Nephron (organoid): ENCODE measurements at regions not wholly inside any gene's neighbourhood (a gene's known extent, or its start where the extent isn't known, plus 50 kb on each side); places are given as distances from the start of the nearest gene placed in this dataset.

Experiments used
- H3K27ac Mint-ChIP-seq, 3 experiments: 2 replicates each; pipeline ENCODE4 v1.8.0; 2020; ENCODE audit warnings: mixed read lengths in 3 of 3, mild to moderate bottlenecking in 2 of 3, moderate library complexity in 1 of 3
- H3K27me3 Mint-ChIP-seq: 2 replicates; pipeline ENCODE4 v1.8.0; 2021; ENCODE audit warnings: low read depth, mild to moderate bottlenecking, moderate library complexity, mixed read lengths
- H3K36me3 Mint-ChIP-seq: 2 replicates; pipeline ENCODE4 v1.8.0; 2020; ENCODE audit warnings: low read depth, mixed read lengths
- H3K4me1 Mint-ChIP-seq: 2 replicates; pipeline ENCODE4 v1.8.0; 2020; ENCODE audit warnings: mixed read lengths
- H3K4me3 Mint-ChIP-seq, 3 experiments: 2 replicates each; pipeline ENCODE4 v1.8.0; 2020; ENCODE audit warnings: mild to moderate bottlenecking in 3 of 3, mixed read lengths in 3 of 3, moderate library complexity in 2 of 3
- H3K9me3 Mint-ChIP-seq: 2 replicates; pipeline ENCODE4 v1.8.0; 2020; ENCODE audit warnings: mixed read lengths
- TF ChIP-seq, protein P1 (sequence below), 3 experiments: fragments of 200-600 bp; sonication (generic); IDR thresholded peaks; one replicate each; pipeline ENCODE4 v1.5.0; 2021; ENCODE audit warnings: antibody characterized with exemption in 3 of 3; ENCODE audit not compliant: unreplicated experiment in 3 of 3

DNA sequence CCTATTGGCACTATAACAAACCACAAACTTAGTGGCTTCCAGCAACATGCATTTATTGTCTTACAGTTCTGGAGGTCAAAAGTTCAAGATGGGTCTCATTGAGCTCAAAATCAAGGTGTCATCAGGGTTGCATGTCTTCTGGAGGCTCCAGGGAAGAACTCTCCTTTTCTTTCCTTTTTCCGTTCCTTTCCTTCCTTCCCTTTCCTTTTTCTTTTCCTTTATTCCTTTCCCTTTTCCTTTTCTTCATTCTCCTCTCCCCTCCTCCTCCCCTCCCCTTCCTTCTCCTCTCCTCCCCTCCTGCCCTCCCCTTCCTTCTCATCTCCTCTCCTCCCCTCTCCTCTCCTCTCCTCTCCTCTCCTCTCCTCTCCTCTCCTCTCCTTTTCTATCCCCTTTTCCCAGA is 460.2 kb upstream of the CDH4 start:
- H3K4me1 Mint-ChIP-seq: peaks cover 15% of the 10 kb centered on the region
- no peak overlapping the region for H3K4me3 Mint-ChIP-seq
- TF ChIP-seq, protein P1, sequence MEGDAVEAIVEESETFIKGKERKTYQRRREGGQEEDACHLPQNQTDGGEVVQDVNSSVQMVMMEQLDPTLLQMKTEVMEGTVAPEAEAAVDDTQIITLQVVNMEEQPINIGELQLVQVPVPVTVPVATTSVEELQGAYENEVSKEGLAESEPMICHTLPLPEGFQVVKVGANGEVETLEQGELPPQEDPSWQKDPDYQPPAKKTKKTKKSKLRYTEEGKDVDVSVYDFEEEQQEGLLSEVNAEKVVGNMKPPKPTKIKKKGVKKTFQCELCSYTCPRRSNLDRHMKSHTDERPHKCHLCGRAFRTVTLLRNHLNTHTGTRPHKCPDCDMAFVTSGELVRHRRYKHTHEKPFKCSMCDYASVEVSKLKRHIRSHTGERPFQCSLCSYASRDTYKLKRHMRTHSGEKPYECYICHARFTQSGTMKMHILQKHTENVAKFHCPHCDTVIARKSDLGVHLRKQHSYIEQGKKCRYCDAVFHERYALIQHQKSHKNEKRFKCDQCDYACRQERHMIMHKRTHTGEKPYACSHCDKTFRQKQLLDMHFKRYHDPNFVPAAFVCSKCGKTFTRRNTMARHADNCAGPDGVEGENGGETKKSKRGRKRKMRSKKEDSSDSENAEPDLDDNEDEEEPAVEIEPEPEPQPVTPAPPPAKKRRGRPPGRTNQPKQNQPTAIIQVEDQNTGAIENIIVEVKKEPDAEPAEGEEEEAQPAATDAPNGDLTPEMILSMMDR (IDR thresholded peaks at IDR 0.05; ENCODE audit: unreplicated experiment in 3 of 3): no peak
- no peak overlapping the region for H3K27ac Mint-ChIP-seq
- H3K27me3 Mint-ChIP-seq: peaks cover 46% of the 10 kb centered on the region
- no peaks in the 10 kb centered on the region for H3K36me3 Mint-ChIP-seq
- no peaks in the 10 kb centered on the region for H3K9me3 Mint-ChIP-seq

DNA sequence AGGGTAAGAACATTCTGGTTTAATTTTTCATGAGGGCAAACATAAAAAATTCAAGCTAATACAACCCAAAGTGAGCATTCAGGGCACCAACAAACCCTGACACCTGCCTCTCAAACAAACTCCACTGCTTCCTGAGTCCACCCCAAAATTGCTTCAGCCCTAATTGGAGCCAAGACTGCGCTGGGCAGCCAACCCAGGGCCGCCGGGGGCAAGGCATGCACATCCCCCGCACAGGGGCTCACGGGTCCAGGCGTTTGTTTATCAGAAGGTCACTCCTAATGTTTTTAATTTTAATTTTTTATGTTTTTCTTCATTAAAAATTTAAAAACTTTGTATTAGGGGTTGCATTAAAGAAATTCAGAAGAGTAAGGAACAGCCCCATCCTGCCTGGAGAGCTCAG is 459.1 kb upstream of the CDH4 start:
- TF ChIP-seq, protein P1 (IDR thresholded peaks at IDR 0.05; ENCODE audit: unreplicated experiment in 3 of 3): no peak
- H3K9me3 Mint-ChIP-seq: peaks cover 3% of the 10 kb centered on the region
- peaks cover 7% of the 10 kb centered on the region for H3K4me1 Mint-ChIP-seq
- peaks cover 46% of the 10 kb centered on the region for H3K27me3 Mint-ChIP-seq
- H3K36me3 Mint-ChIP-seq: no peaks in the 10 kb centered on the region
- no peak overlapping the region for H3K27ac Mint-ChIP-seq
- H3K4me3 Mint-ChIP-seq: no peak overlapping the region

DNA sequence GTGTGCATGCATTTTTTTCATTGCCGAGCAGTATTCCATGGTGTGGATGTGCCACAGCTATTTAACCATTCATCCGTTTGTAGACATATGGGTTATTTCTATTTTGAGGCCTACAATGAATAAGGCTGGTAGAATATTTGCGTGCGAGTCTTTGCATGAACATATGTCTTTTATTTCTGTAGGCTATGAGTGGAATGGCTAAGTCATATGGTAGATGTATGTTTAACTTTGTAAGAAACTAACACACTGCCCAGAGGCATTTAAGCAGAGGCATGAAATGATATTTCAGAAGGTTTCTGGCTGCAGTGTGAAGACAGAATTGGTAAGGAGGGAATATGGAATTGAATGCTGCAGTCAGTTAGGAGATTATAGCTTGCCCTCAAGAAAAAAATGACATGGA is 457.4 kb upstream of the CDH4 start:
- Mint-ChIP-seq H3K4me3 (no peak overlapping the region), H3K9me3 (peaks cover 6% of the 10 kb centered on the region), H3K36me3 (no peaks in the 10 kb centered on the region), H3K27ac (no peak overlapping the region), H3K27me3 (peaks cover 36% of the 10 kb centered on the region), H3K4me1 (no peaks in the 10 kb centered on the region)
- TF ChIP-seq, protein P1 (IDR thresholded peaks at IDR 0.05; ENCODE audit: unreplicated experiment in 3 of 3): no peak

DNA sequence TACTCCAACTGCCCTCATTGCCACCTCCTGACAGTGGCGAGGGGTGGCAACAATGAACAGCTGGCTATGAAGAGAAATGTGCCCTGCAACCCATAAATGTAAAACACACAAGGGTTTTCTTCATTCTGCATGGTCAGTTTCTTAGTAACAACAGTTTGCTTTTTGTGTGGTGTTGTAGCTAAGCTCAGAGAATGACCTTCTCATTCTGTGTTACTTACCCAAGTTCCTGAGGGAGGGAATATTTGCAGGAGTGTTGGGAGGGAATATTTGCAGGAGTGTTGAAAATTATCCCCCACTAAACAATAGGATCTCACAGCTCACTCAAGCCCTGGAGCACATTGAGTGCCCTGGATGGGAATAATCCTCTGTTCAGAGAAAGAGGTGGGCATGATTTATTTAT is 456.4 kb upstream of the CDH4 start:
- peaks cover 11% of the 10 kb centered on the region for H3K9me3 Mint-ChIP-seq
- H3K4me3 Mint-ChIP-seq: no peak overlapping the region
- H3K27me3 Mint-ChIP-seq: peaks cover 27% of the 10 kb centered on the region
- H3K4me1 Mint-ChIP-seq: no peaks in the 10 kb centered on the region
- H3K36me3 Mint-ChIP-seq: no peaks in the 10 kb centered on the region
- TF ChIP-seq, protein P1 (IDR thresholded peaks at IDR 0.05; ENCODE audit: unreplicated experiment in 3 of 3): no peak
- H3K27ac Mint-ChIP-seq: no peak overlapping the region

DNA sequence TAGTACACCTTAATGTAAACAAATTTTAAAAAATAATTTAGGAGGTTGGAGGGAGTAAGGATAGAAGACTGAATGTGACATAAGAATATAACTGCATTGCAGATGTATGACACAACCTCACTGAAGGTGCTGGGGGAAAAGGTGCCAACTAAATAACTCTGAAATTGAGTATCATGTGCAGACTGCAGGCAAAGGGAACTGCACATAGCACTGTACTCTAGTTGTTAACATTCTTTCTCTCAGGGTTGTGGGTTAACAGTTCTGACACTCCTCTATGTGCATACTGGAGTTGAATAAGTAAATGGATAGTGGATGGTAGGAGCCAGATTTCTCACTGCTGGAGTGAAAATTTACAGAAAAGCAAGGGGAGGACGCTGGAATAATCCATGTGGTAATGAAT is 451.9 kb upstream of the CDH4 start:
- Mint-ChIP-seq H3K36me3 (no peaks in the 10 kb centered on the region), H3K27ac (no peak overlapping the region), H3K4me1 (peaks cover 7% of the 10 kb centered on the region), H3K27me3 (peaks cover 7% of the 10 kb centered on the region), H3K4me3 (no peak overlapping the region), H3K9me3 (peaks cover 14% of the 10 kb centered on the region)
- TF ChIP-seq, protein P1 (IDR thresholded peaks at IDR 0.05; ENCODE audit: unreplicated experiment in 3 of 3): no peak

DNA sequence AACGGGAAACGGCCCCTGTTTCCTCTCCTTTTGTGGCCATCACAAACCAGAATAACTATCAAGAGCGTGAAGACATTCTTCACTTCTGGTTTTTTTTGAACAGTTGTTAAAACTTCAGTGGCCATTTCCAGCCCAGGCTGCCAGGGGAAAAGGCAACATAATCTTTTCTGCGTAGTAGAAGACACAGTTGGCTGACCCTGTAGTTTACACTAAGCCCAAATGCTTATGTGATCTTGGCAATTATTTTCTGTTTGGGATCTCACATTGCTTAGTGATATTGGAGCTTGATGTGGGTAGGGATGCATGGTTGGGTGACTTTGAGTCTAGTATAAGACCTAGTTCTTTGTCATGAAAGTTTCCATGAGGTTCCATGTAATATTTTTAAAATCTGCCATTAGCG is 449.4 kb upstream of the CDH4 start:
- peaks cover 6% of the 10 kb centered on the region for H3K27me3 Mint-ChIP-seq
- TF ChIP-seq, protein P1 (IDR thresholded peaks at IDR 0.05; ENCODE audit: unreplicated experiment in 3 of 3): no peak
- peaks cover 15% of the 10 kb centered on the region for H3K9me3 Mint-ChIP-seq
- peaks cover 10% of the 10 kb centered on the region for H3K4me1 Mint-ChIP-seq
- H3K27ac Mint-ChIP-seq: no peak overlapping the region
- H3K4me3 Mint-ChIP-seq: no peak overlapping the region
- no peaks in the 10 kb centered on the region for H3K36me3 Mint-ChIP-seq
